ENCODE measurements at regions not wholly inside any gene's neighbourhood (a gene's known extent, or its start where the extent isn't known, plus 50 kb on each side); places are given as distances from the start of the nearest gene placed in this dataset.

- TF ChIP-seq CTCF (IDR thresholded peaks at IDR 0.05) (no peak), ZFX (IDR thresholded peaks at IDR 0.05; ENCODE audit: borderline replicate concordance) (no peak)
Observed at GRCh38 chrY:7449860-7450259, 538.3 kb upstream of the AMELY start.
